ENCODE measurements at regions not wholly inside any gene's neighbourhood (a gene's known extent, or its start where the extent isn't known, plus 50 kb on each side); places are given as distances from the start of the nearest gene placed in this dataset.

DNA sequence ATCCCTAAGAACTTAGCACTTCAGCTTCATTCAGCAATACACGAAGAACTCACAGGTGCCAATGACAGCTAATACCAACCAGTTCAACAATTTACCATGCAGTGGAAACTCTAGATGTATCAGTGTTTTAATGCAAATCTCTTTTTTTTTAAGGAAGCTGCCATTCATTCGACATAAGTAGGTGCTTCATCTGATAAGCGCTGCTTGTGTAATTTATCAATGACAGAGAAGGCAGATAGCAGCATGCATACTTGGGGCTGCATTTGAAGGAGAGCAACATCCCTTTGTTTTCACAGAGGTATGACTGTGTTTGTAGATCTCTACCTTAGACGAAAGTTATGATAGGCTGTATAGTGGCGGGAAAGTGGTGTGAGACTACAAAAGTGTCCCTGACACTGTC is 977.1 kb downstream of the AACS start:
- Mint-ChIP-seq H3K4me1 (no peaks in the 10 kb centered on the region), H3K9me3 (peaks cover 94% of the 10 kb centered on the region), H3K4me3 (no peak overlapping the region), H3K27me3 (ENCODE audit: insufficient read depth, low read depth, poor library complexity) (no peaks in the 10 kb centered on the region), H3K27ac (no peak overlapping the region), H3K36me3 (ENCODE audit: low read depth) (peaks cover 29% of the 10 kb centered on the region; the same call in 2 of the 3 replicates)
- H3F3A ChIP-seq (replicated peaks; ENCODE audit: low read depth), result no peaks in the 10 kb centered on the region
- DNase-seq (ENCODE audit: low spot score), result no peak
- no peak for TF ChIP-seq ZNF331 (CRISPR knock-in tag; IDR thresholded peaks at IDR 0.05; ENCODE audit: low read depth)
- TF ChIP-seq, protein P1, sequence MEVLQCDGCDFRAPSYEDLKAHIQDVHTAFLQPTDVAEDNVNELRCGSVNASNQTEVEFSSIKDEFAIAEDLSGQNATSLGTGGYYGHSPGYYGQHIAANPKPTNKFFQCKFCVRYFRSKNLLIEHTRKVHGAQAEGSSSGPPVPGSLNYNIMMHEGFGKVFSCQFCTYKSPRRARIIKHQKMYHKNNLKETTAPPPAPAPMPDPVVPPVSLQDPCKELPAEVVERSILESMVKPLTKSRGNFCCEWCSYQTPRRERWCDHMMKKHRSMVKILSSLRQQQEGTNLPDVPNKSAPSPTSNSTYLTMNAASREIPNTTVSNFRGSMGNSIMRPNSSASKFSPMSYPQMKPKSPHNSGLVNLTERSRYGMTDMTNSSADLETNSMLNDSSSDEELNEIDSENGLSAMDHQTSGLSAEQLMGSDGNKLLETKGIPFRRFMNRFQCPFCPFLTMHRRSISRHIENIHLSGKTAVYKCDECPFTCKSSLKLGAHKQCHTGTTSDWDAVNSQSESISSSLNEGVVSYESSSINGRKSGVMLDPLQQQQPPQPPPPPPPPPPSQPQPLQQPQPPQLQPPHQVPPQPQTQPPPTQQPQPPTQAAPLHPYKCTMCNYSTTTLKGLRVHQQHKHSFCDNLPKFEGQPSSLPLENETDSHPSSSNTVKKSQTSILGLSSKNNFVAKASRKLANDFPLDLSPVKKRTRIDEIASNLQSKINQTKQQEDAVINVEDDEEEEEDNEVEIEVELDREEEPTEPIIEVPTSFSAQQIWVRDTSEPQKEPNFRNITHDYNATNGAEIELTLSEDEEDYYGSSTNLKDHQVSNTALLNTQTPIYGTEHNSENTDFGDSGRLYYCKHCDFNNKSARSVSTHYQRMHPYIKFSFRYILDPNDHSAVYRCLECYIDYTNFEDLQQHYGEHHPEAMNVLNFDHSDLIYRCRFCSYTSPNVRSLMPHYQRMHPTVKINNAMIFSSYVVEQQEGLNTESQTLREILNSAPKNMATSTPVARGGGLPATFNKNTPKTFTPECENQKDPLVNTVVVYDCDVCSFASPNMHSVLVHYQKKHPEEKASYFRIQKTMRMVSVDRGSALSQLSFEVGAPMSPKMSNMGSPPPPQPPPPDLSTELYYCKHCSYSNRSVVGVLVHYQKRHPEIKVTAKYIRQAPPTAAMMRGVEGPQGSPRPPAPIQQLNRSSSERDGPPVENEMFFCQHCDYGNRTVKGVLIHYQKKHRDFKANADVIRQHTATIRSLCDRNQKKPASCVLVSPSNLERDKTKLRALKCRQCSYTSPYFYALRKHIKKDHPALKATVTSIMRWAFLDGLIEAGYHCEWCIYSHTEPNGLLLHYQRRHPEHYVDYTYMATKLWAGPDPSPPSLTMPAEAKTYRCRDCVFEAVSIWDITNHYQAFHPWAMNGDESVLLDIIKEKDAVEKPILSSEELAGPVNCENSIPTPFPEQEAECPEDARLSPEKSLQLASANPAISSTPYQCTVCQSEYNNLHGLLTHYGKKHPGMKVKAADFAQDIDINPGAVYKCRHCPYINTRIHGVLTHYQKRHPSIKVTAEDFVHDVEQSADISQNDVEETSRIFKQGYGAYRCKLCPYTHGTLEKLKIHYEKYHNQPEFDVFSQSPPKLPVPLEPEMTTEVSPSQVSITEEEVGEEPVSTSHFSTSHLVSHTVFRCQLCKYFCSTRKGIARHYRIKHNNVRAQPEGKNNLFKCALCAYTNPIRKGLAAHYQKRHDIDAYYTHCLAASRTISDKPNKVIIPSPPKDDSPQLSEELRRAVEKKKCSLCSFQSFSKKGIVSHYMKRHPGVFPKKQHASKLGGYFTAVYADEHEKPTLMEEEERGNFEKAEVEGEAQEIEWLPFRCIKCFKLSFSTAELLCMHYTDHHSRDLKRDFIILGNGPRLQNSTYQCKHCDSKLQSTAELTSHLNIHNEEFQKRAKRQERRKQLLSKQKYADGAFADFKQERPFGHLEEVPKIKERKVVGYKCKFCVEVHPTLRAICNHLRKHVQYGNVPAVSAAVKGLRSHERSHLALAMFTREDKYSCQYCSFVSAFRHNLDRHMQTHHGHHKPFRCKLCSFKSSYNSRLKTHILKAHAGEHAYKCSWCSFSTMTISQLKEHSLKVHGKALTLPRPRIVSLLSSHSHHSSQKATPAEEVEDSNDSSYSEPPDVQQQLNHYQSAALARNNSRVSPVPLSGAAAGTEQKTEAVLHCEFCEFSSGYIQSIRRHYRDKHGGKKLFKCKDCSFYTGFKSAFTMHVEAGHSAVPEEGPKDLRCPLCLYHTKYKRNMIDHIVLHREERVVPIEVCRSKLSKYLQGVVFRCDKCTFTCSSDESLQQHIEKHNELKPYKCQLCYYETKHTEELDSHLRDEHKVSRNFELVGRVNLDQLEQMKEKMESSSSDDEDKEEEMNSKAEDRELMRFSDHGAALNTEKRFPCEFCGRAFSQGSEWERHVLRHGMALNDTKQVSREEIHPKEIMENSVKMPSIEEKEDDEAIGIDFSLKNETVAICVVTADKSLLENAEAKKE (CRISPR knock-in tag; IDR thresholded peaks at IDR 0.05), result no peak
- TF ChIP-seq EZH2 (IDR thresholded peaks at IDR 0.05; ENCODE audit: low read depth, unreplicated experiment), result no peak
- no peak for TF ChIP-seq ZNF114 (CRISPR knock-in tag; IDR thresholded peaks at IDR 0.05)
- no peak for TF ChIP-seq NANOG (IDR thresholded peaks at IDR 0.05; ENCODE audit: borderline replicate concordance)
- TF ChIP-seq JUNB (IDR thresholded peaks at IDR 0.05; ENCODE audit: unreplicated experiment), result no peak
- no peak for TF ChIP-seq CREB1 (CRISPR knock-in tag; IDR thresholded peaks at IDR 0.05; ENCODE audit: low read depth)
- TF ChIP-seq, protein P2, sequence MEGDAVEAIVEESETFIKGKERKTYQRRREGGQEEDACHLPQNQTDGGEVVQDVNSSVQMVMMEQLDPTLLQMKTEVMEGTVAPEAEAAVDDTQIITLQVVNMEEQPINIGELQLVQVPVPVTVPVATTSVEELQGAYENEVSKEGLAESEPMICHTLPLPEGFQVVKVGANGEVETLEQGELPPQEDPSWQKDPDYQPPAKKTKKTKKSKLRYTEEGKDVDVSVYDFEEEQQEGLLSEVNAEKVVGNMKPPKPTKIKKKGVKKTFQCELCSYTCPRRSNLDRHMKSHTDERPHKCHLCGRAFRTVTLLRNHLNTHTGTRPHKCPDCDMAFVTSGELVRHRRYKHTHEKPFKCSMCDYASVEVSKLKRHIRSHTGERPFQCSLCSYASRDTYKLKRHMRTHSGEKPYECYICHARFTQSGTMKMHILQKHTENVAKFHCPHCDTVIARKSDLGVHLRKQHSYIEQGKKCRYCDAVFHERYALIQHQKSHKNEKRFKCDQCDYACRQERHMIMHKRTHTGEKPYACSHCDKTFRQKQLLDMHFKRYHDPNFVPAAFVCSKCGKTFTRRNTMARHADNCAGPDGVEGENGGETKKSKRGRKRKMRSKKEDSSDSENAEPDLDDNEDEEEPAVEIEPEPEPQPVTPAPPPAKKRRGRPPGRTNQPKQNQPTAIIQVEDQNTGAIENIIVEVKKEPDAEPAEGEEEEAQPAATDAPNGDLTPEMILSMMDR (conservative IDR thresholded peaks at IDR 0.05; ENCODE audit: low read depth in 2 of 2), result no peak
- no peak for TF ChIP-seq EZH2phosphoT487 (IDR thresholded peaks at IDR 0.05; ENCODE audit: unreplicated experiment)
- no peak for TF ChIP-seq POLR2AphosphoS5 (IDR thresholded peaks at IDR 0.05; ENCODE audit: low read depth)
- no peak for TF ChIP-seq STAT1 (IDR thresholded peaks at IDR 0.05; ENCODE audit: unreplicated experiment)
- TF ChIP-seq, protein P3, sequence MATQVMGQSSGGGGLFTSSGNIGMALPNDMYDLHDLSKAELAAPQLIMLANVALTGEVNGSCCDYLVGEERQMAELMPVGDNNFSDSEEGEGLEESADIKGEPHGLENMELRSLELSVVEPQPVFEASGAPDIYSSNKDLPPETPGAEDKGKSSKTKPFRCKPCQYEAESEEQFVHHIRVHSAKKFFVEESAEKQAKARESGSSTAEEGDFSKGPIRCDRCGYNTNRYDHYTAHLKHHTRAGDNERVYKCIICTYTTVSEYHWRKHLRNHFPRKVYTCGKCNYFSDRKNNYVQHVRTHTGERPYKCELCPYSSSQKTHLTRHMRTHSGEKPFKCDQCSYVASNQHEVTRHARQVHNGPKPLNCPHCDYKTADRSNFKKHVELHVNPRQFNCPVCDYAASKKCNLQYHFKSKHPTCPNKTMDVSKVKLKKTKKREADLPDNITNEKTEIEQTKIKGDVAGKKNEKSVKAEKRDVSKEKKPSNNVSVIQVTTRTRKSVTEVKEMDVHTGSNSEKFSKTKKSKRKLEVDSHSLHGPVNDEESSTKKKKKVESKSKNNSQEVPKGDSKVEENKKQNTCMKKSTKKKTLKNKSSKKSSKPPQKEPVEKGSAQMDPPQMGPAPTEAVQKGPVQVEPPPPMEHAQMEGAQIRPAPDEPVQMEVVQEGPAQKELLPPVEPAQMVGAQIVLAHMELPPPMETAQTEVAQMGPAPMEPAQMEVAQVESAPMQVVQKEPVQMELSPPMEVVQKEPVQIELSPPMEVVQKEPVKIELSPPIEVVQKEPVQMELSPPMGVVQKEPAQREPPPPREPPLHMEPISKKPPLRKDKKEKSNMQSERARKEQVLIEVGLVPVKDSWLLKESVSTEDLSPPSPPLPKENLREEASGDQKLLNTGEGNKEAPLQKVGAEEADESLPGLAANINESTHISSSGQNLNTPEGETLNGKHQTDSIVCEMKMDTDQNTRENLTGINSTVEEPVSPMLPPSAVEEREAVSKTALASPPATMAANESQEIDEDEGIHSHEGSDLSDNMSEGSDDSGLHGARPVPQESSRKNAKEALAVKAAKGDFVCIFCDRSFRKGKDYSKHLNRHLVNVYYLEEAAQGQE (IDR thresholded peaks at IDR 0.05; ENCODE audit: unreplicated experiment), result no peak
- TF ChIP-seq, protein P4, sequence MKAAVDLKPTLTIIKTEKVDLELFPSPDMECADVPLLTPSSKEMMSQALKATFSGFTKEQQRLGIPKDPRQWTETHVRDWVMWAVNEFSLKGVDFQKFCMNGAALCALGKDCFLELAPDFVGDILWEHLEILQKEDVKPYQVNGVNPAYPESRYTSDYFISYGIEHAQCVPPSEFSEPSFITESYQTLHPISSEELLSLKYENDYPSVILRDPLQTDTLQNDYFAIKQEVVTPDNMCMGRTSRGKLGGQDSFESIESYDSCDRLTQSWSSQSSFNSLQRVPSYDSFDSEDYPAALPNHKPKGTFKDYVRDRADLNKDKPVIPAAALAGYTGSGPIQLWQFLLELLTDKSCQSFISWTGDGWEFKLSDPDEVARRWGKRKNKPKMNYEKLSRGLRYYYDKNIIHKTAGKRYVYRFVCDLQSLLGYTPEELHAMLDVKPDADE (IDR thresholded peaks at IDR 0.05), result no peak
- H3K4me2 ChIP-seq, result no peak overlapping the region
- H3K9me2 ChIP-seq (ENCODE audit: insufficient read depth), result no peaks in the 10 kb centered on the region; the same call in 1 of the 2 replicates
- no peaks in the 10 kb centered on the region for H4K20me1 ChIP-seq (replicated peaks; ENCODE audit: insufficient read depth)
- no peaks in the 10 kb centered on the region for H3K36me3 ChIP-seq (ENCODE audit: insufficient read depth)
- H2AFZ ChIP-seq, result no peak overlapping the region
- no peaks in the 10 kb centered on the region for H3K4me1 ChIP-seq (ENCODE audit: insufficient read depth)
- no peaks in the 10 kb centered on the region for H3K27me3 ChIP-seq (ENCODE audit: insufficient read depth)
- H3K27ac ChIP-seq (ENCODE audit: low read depth), result no peak overlapping the region
- H3K79me2 ChIP-seq (replicated peaks; ENCODE audit: insufficient read depth), result no peaks in the 10 kb centered on the region
- H3K4me3 ChIP-seq, result no peak overlapping the region
- no peak for ATAC-seq
